GM18951 (cell line): ENCODE measurements at regions not wholly inside any gene's neighbourhood (a gene's known extent, or its start where the extent isn't known, plus 50 kb on each side); places are given as distances from the start of the nearest gene placed in this dataset.

Experiments used
- POLR2A ChIP-seq: IDR thresholded peaks from 4 replicates; pipeline ENCODE4 v1.6.1; 2011; ENCODE audit warnings: mild to moderate bottlenecking; ENCODE audit not compliant: insufficient read length, insufficient read depth; ENCODE audit errors: extremely low read depth
- in situ Hi-C: fragments of 300-500 bp; cut with MboI; formaldehyde crosslinking; loops from one replicate; pipeline ENCODE4 v1.12.0; 2022; ENCODE audit warnings: low sequenced_read_pairs, mixed read lengths, inconsistent platforms; ENCODE audit not compliant: unreplicated experiment

DNA sequence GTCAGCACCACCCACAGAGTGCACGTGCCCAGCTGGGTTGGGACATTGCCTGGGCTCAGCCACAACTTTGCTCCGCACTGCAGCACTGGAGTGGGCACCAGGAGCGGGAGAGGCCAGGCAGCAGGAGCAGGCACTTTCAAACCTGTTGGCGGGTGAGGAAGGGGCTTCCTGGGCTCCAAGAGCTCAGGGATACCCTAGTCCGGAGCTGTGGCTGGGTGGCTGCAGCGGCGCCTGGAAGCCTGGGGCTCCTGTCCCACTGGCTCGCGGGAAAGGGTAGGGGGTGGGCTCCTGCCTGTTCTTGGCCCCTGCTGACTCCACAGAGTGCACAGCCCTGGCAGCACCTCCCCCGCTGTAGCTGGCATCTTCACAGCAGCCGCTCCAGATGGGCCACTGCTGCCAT lies 417.6 kb upstream of the RGMA start:
- in situ Hi-C loops, result no loop called here
- TF ChIP-seq POLR2A, result no peak

DNA sequence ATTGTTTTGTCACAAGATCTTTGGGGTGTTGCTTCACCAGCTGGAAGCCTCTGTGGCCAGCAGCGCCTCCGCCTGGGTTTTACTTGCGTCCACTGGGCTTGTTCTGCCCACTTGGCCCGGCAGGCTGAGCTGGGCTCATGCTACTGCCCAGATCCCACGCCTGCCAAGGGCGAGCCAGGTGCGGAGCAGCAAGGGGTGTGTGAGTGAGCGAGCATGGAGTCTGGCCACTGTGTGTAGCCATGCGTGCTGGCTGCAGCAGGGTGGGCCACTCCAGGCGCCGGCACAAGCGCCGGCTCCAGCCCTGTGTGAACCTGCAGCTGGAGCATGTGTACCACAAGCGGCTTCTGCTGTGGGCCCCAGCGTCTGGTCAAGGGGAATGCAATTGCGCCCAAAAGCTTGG lies 416.5 kb upstream of the RGMA start:
- in situ Hi-C loops, result no loop called here
- no peak for TF ChIP-seq POLR2A

DNA sequence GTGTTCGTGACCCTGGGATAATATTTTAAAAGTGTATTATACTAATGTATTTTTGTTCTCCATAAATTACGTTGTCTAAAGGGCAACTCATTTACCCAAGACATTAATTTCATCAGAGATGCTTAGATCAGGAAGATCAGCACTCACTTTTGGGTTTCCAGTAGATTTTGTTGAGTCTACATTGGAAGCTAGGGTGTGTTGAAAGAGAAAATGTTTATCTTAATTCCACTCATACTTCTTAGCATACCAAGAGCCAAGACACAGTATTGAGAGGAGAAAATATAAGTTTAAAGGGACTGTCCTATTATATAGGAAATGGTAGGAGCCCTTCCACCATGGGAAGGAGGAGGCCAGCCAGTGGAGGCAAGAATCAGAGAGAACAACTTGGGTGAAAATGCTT lies 412.9 kb upstream of the RGMA start:
- no peak for TF ChIP-seq POLR2A
- in situ Hi-C loops, result no loop called here

DNA sequence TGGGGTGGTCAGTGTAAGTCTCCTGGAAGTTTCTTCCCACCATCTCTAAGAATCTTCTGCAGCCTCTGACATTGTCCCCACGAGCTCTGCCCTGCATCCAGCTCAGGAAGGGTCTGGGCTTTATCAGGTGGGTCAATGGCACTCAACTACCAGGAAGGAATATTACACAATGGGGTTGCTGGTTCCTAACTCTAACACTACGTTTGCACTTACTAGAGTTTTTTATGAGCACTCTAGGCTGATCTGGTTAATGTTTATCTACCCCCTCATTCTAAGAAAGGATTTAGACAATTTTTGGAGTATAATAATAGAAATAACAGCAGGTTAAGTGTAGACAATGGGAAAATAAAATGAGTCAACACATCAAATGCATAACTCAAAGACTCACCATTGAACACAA lies 411.1 kb upstream of the RGMA start:
- in situ Hi-C loops, result no loop called here
- no peak for TF ChIP-seq POLR2A

DNA sequence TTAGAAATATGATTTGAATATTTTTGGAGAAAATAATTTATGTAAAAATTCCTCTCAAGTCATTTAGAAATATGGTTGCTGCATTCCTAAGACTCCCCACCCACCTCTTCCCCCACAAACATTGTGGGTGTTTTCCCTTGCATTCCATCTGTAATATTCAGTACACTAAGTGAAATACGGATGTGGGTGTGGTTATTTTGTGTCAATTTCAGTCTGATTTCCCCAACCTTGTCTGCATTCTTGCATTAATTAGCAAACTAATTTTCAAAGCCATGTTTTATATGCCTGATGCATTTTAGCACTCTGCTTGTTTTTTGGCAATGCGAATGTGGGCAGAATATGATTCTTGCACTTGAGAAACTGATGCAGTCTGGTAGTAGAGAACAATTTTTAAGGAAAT lies 408.3 kb upstream of the RGMA start:
- TF ChIP-seq POLR2A, result no peak
- in situ Hi-C loops, result no loop called here

GRCh38 chr15:93496888-93497287 lies 407.9 kb upstream of the RGMA start:
- no peak for TF ChIP-seq POLR2A
- in situ Hi-C loops, result no loop called here

GRCh38 chr15:93495799-93496637 lies 407.0 kb upstream of the RGMA start:
- no peak for TF ChIP-seq POLR2A
- in situ Hi-C loops, result no loop called here

GRCh38 chr15:93493172-93493571 lies 404.2 kb upstream of the RGMA start:
- TF ChIP-seq POLR2A, result no peak
- in situ Hi-C loops, result no loop called here

GRCh38 chr15:93491291-93491690 lies 402.3 kb upstream of the RGMA start:
- in situ Hi-C loops, result no loop called here
- no peak for TF ChIP-seq POLR2A

DNA sequence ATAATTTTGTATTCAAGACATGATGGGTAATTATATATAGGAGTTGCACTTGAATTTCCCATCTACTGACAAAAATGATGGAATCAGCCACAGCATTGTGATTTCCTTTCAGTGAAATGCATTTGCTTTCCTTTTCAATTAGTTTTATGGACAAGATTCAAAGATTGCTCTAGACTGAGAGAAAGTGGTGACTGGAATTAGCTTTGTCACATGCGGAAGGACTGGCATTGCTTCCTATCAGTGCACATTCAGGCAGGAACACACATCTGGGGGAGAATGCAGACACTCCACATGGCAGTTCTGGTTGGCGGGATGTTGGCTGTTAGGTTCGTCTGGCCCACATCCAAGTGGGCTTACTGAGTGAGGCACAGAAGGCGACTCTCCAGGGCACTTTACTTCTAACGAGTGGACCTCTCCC lies 399.3 kb upstream of the RGMA start:
- in situ Hi-C loops, result no loop called here
- no peak for TF ChIP-seq POLR2A

DNA sequence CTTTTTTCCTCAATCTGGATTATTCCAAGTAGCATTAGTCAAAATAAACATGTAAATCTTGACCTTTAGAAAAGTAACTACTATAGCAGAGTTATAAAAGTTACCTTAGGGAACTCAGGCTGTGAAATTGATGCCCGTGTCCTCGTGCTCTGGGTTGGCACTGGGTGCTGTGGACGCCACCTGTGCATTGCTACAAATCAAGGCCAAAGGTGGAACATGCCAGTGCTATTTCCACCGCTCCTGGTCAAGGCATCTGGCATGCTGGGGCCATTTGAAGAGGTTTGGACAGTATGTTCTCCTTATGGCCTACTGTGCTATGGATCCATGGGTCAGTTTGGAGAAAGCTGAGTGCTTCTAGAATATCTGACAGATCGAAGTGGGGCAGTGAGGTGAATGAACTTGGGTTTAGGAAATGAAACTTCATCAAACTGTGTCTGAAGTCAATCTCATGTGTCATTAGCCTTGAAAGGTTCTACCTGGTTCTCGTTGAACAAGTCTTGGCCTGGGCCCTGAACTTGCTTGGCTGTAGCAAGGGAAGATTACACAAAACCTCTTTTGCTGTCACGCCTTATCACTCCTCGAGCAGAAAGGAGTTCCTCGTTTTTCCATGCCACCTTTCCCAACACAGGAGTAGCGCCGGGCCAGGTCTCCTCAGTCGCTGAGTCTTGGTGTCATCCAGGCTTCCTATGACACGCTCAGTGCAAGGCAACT lies 397.6 kb upstream of the RGMA start:
- in situ Hi-C loops, result no loop called here
- no peak for TF ChIP-seq POLR2A

- no peak for TF ChIP-seq POLR2A
These were observed 396.7 kb upstream of the RGMA start for GRCh38 chr15:93485438-93486327.

DNA sequence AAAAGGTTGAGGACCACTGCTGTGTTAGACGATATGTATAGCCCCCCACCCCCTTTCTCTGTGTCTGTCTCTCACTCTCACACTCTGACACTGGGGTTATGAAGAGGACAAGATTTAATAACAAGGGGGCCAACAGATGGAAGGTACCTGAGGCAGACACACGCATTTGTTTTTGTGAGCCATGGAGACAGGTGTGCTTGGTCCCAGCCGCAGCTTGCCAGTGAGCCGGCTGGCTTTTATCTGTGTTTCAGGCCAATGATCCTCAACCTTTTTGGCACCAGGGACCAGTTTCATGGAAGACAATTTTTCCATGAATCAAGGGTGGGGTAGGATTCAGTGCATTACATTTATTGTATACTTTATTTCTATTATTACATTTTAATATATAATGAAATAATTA lies 394.9 kb upstream of the RGMA start:
- no peak for TF ChIP-seq POLR2A
- in situ Hi-C loops, result no loop called here

More at GRCh38 chr15:93485438-93486327, 396.7 kb upstream of the RGMA start:
- in situ Hi-C loops, result no loop called here

DNA sequence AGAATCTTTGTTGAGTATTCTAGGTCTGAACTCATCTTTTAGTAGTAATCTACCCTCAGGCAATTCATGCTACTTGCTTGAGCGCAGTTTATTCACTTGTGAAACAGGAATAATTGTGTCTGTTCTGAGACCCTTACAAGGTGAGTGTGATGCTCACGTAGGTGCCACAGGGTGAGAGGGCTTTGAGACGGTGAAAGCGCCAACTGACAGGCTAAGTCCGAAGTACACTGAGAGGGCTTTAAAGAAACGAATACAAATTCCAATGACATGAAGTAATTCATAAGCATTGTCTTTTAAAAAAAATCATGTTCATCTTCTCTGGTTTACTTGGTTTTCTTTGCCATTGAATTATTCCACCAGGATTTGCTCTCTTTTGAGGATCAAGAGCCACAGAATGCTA lies 393.7 kb upstream of the RGMA start:
- no peak for TF ChIP-seq POLR2A
- in situ Hi-C loops, result no loop called here

- in situ Hi-C loops, result no loop called here
- no peak for TF ChIP-seq POLR2A
These were observed 390.7 kb upstream of the RGMA start for GRCh38 chr15:93479715-93480114.
